HEK293T (cell line): ENCODE measurements at regions not wholly inside any gene's neighbourhood (a gene's known extent, or its start where the extent isn't known, plus 50 kb on each side); places are given as distances from the start of the nearest gene placed in this dataset.
"Not testable (repeated sequence)": the region's sequence is repeated elsewhere in the genome, so short reads cannot be mapped to it uniquely, and the experiment has no call there.

Experiments
- CTCF ChIA-PET: fragments of 350-600 bp; formaldehyde crosslinking; extraction: SDS; loops from one replicate; lab custom pipeline; 2021; ENCODE audit warnings: antibody characterized with exemption, inconsistent platforms; lab: Yijun Ruan, JAX
- POLR2A ChIA-PET: fragments of 350-600 bp; formaldehyde crosslinking; extraction: SDS; loops from one replicate; lab custom pipeline; 2020; ENCODE audit warnings: antibody characterized with exemption, inconsistent platforms; lab: Yijun Ruan, JAX
- DNase-seq: peaks from one replicate; pipeline ENCODE4 v3.0.0; 2012; ENCODE audit warnings: mixed read lengths; ENCODE audit errors: extremely low spot score
- ARNT ChIP-seq: fragments of 450-650 bp; IDR thresholded peaks from 2 replicates; pipeline ENCODE4 v1.6.1; 2017; ENCODE audit warnings: mild to moderate bottlenecking
- BHLHE40 ChIP-seq: fragments of 450-650 bp; IDR thresholded peaks from 2 replicates; pipeline ENCODE4 v1.6.1; 2016; ENCODE audit warnings: mild to moderate bottlenecking, moderate library complexity, borderline replicate concordance
- CTBP1 ChIP-seq: fragments of 450-650 bp; IDR thresholded peaks from 2 replicates; pipeline ENCODE4 v1.6.1; 2016; ENCODE audit warnings: borderline replicate concordance
- ELF4 ChIP-seq: fragments of 450-650 bp; IDR thresholded peaks from 2 replicates; pipeline ENCODE4 v1.6.1; 2017; ENCODE audit warnings: antibody characterized with exemption
- FOXA1 ChIP-seq: fragments of 450-650 bp; IDR thresholded peaks from 2 replicates; pipeline ENCODE4 v1.6.1; 2016; ENCODE audit warnings: mild to moderate bottlenecking
- FOXK2 ChIP-seq: fragments of 450-650 bp; IDR thresholded peaks from 2 replicates; pipeline ENCODE4 v1.6.1; 2016; ENCODE audit warnings: mild to moderate bottlenecking
- FOXM1 ChIP-seq: fragments of 450-650 bp; IDR thresholded peaks from 2 replicates; pipeline ENCODE4 v1.6.1; 2017; ENCODE audit warnings: mild to moderate bottlenecking, borderline replicate concordance
- HDGF ChIP-seq: fragments of 450-650 bp; IDR thresholded peaks from 2 replicates; pipeline ENCODE4 v1.6.1; 2017; ENCODE audit warnings: antibody characterized with exemption, borderline replicate concordance
- L3MBTL2 ChIP-seq: fragments of 450-650 bp; conservative IDR thresholded peaks from 2 replicates; pipeline ENCODE4 v1.6.1; 2016; ENCODE audit warnings: mild to moderate bottlenecking
- LEF1 ChIP-seq: fragments of 450-650 bp; IDR thresholded peaks from 2 replicates; pipeline ENCODE4 v1.6.1; 2017; ENCODE audit warnings: mild to moderate bottlenecking, borderline replicate concordance
- NFRKB ChIP-seq: fragments of 450-650 bp; IDR thresholded peaks from 2 replicates; pipeline ENCODE4 v1.6.1; 2016; ENCODE audit warnings: mild to moderate bottlenecking, moderate library complexity
- PKNOX1 ChIP-seq: fragments of 450-650 bp; IDR thresholded peaks from 2 replicates; pipeline ENCODE4 v1.6.1; 2016
- SP1 ChIP-seq: fragments of 450-650 bp; IDR thresholded peaks from 2 replicates; pipeline ENCODE4 v1.6.1; 2017
- SUZ12 ChIP-seq: fragments of 450-650 bp; IDR thresholded peaks from 2 replicates; pipeline ENCODE4 v1.6.1; 2016; ENCODE audit warnings: mild to moderate bottlenecking
- TARDBP ChIP-seq: fragments of 450-650 bp; IDR thresholded peaks from 2 replicates; pipeline ENCODE4 v1.6.1; 2016
- ZNF384 ChIP-seq: fragments of 450-650 bp; IDR thresholded peaks from 2 replicates; pipeline ENCODE4 v1.6.1; 2016

GRCh38 chr10:90031776-90032175, 330.4 kb downstream of the KIF20B start:
- CTCF ChIA-PET = no interaction called here
- POLR2A ChIA-PET = no interaction called here
- DNase-seq = no peak
- TF ChIP-seq ELF4 (no peak), FOXA1 (no peak), CTBP1 (no peak), ZNF384 (no peak), ARNT (no peak), HDGF (no peak), LEF1 (no peak), BHLHE40 (no peak), SUZ12 (no peak), FOXM1 (no peak), SP1 (no peak), TARDBP (no peak), NFRKB (no peak), PKNOX1 (no peak), L3MBTL2 (no peak), FOXK2 (no peak)

- POLR2A ChIA-PET = no interaction called here
- CTCF ChIA-PET = no interaction called here
These were observed 331.1 kb downstream of the KIF20B start for GRCh38 chr10:90032519-90032918.

GRCh38 chr10:90034862-90035261, 333.5 kb downstream of the KIF20B start:
- DNase-seq, CTCF ChIA-PET, POLR2A ChIA-PET: not testable (repeated sequence)

More at GRCh38 chr10:90032519-90032918, 331.1 kb downstream of the KIF20B start:
- TF ChIP-seq SUZ12 = no peak
- no peak for TF ChIP-seq CTBP1
- no peak for TF ChIP-seq HDGF
- TF ChIP-seq FOXK2 = no peak
- no peak for TF ChIP-seq ELF4
- TF ChIP-seq SP1 = no peak
- TF ChIP-seq FOXM1 = no peak
- TF ChIP-seq ZNF384 = no peak
- no peak for TF ChIP-seq PKNOX1
- no peak for TF ChIP-seq TARDBP
- no peak for TF ChIP-seq FOXA1
- TF ChIP-seq LEF1 = no peak
- no peak for TF ChIP-seq NFRKB
- TF ChIP-seq ARNT = no peak
- no peak for TF ChIP-seq BHLHE40
- TF ChIP-seq L3MBTL2 = no peak
- DNase-seq = no peak

- no peak for DNase-seq
- ChIA-PET CTCF (no interaction called here), POLR2A (no interaction called here)
- no peak for TF ChIP-seq LEF1
- TF ChIP-seq ARNT = no peak
- TF ChIP-seq HDGF = no peak
- no peak for TF ChIP-seq SP1
- no peak for TF ChIP-seq ELF4
- TF ChIP-seq PKNOX1 = no peak
- TF ChIP-seq L3MBTL2 = no peak
- no peak for TF ChIP-seq TARDBP
- no peak for TF ChIP-seq NFRKB
- no peak for TF ChIP-seq CTBP1
- no peak for TF ChIP-seq FOXK2
- no peak for TF ChIP-seq FOXM1
- TF ChIP-seq BHLHE40 = no peak
- no peak for TF ChIP-seq SUZ12
- no peak for TF ChIP-seq FOXA1
- TF ChIP-seq ZNF384 = no peak
These were observed 340.2 kb downstream of the KIF20B start for GRCh38 chr10:90041585-90041984.

- TF ChIP-seq ZNF384 = no peak
- TF ChIP-seq ARNT = no peak
- TF ChIP-seq NFRKB = no peak
- ChIA-PET CTCF (no interaction called here), POLR2A (no interaction called here)
- no peak for DNase-seq
These were observed 340.7 kb downstream of the KIF20B start for GRCh38 chr10:90042075-90042474.

GRCh38 chr10:90047243-90047729, 345.9 kb downstream of the KIF20B start:
- no peak for DNase-seq
- POLR2A ChIA-PET = no interaction called here
- TF ChIP-seq ELF4 (no peak), L3MBTL2 (no peak), FOXA1 (no peak), ARNT (no peak), TARDBP (no peak), SUZ12 (no peak), HDGF (no peak), SP1 (no peak), NFRKB (no peak), FOXM1 (no peak), FOXK2 (no peak), CTBP1 (no peak), PKNOX1 (no peak), LEF1 (no peak)
- CTCF ChIA-PET = no interaction called here
